A204.1 (cell line): ENCODE measurements at regions not wholly inside any gene's neighbourhood (a gene's known extent, or its start where the extent isn't known, plus 50 kb on each side); places are given as distances from the start of the nearest gene placed in this dataset.
"Not testable (repeated sequence)": the region's sequence is repeated elsewhere in the genome, so short reads cannot be mapped to it uniquely, and the experiment has no call there.

Experiments
- FAIRE-seq: peaks from 2 replicates; lab custom pipeline; 2012; peaks lifted over from hg19 to GRCh38; lab: Jason Lieb, UNC

DNA sequence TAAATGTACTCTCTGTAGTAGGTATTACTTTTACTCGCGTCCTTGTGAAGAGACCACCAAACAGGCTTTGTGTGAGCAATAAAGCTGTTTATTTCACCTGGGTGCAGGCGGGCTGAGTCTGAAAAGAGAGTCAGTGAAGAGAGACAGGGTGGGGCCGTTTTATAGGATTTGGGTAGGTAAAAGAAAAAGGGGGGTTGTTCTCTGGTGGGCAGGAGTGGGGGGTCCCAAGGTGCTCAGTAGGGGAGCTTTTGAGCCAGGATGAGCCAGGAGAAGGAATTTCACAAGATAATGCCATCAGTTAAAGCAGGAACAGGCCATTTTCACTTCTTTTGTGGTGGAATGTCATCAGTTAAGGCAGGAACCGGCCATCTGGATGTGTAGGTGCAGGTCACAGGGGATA is 918.7 kb upstream of the CRIM1 start:
- FAIRE-seq, result not testable (repeated sequence)

DNA sequence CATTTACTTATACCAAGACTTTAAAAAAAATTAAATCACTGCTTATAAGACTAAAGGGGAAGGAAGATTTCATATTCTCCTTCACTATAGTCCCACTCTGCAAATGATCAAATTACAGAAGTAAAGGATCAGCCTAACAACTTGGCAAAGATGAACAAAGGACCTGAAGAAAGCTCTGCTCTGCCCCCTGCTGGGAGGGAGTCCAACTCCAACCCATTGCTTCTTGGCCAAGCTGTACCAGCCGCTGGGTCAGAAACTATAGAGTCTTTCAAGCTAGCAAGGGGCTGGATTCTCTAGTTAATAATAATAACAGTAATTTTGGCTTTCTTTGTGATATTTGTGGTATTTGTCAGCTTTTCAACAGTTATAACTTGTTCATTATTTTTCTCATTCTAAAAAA is 927.0 kb upstream of the CRIM1 start:
- FAIRE-seq, result no peak

DNA sequence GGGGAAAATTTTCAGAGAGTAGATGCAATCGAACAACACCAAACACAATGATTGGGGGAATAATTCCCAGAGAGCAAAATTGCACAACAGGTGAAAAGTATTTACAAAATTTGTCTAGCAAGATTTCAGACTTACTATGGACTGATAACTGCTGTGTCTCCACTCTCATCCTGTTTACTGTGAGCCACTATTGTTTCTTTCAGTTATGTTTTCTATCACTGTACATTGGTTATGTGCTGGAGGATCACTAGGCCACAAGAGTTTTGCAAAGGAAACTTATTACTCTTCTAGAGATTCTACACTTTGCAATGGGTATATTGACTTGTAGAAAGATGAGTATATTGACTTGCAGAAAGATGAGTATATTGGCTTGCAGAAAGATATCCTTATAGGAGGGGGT is 934.1 kb upstream of the CRIM1 start:
- FAIRE-seq, result no peak

DNA sequence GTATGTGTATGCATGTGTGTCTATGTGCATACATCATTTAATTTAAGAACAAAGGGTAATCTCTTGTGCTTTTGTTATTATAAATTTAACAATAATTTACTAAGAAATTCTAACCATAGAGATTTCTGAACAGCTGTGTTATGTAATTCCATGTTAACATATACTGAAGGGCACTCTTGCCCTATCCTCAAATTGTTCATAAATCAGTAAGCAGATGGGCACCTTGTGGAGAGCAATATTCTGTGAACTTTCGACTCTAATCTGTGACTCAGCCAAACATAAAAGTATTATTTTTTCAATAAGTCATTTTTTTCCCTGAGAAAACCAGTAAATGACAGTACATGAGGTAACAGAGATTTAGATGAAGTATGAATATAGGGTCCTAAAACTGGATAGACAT is 938.3 kb upstream of the CRIM1 start:
- FAIRE-seq, result no peak

DNA sequence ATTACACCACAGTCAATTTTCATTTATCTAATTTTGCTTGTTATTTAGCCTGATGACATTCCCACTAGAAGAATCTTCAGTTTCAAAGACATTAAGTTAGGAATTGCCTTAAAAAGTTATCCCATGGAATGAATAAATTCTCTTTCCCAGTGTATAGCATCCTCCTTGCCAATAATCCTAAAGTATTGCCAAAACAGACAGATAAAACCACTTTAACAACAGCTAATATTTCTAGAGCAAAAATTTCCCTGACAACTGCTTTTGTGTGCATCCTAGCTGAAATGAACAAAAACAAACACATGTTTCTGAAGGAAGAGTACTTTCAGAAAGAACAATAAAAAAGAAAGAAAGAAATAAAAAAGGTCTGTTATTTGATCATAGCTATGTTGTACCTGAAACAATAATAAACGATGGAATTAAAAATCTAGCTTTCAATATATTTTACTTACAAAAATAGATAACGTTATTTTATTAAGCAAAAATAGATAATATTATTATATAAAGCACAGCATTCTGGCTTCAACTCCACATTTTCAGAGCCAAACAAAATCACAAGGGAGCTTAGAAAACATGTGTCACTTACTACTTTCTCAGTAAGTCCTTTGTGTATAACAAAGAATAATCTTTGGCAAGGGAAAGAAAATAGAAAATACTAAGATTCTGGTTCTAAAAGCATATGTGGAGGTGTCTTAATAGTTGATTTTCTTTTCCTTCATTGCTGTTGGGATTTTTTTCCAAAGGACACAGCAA is 939.0 kb upstream of the CRIM1 start:
- FAIRE-seq, result no peak

DNA sequence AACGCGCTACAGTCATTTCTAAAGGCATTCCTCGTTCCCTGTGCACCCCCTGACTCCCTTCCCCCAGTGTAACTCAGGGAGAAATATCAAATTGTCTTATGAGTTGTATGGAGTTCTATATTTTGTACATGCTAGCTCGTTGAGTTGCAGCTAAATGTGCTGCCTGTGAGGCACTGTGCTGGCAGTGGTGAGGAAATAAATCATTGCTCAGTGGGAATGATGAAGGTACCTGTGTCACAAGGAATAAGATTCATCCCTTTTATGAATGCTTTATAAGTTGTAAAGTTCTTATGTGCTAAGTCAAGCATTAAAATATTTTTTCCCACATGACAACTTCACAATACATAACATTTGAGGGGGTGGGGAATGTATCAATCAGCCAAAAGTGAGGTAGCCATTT is 939.6 kb upstream of the CRIM1 start:
- no peak for FAIRE-seq

DNA sequence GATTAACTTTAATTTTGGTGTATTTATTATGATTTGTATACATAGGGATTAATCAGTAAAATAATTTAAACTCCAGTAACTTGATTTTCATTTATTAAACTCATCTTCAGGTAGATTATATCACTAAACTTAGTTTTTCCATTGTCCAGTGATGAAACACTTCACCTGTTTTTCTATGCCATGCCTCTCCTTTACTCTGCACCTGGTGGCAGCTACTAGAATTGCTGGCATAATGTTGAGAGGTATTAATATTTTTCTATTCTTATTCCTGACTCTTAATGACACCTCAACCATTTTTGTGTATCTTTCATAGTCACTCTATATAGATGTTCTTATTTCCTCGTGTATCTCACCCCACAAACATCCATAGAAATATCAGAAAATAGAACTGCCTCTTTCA is 940.3 kb upstream of the CRIM1 start:
- FAIRE-seq, result no peak

DNA sequence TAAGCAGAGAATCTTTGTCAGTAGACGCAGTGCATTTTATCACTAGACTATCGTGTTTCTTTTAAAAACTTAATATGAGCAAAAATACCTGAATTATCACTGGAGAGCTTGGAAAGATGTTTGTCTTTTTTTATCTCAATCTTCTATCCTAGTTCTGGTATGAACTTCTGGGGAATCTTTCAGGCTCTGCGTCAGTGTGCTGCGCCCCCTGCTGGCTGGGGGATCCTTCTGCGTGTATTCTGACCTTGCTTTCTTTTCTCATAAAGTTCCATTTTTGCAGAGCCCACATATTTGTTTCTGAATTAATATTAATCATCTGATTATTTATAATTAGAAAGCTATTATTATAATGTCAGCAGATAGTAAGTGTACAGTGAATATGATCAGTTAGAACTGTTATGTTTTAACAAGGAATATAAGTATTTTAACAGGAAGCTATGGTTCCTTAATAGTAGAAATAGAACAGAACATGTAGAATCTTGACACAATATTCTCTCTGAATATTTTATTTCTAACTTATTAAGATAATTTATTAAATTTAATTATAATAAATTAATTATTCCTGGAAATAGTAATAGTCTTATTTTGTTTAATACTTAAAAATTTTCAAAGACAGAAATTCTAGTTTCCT is 945.0 kb upstream of the CRIM1 start:
- FAIRE-seq, result peak; percentile 80

DNA sequence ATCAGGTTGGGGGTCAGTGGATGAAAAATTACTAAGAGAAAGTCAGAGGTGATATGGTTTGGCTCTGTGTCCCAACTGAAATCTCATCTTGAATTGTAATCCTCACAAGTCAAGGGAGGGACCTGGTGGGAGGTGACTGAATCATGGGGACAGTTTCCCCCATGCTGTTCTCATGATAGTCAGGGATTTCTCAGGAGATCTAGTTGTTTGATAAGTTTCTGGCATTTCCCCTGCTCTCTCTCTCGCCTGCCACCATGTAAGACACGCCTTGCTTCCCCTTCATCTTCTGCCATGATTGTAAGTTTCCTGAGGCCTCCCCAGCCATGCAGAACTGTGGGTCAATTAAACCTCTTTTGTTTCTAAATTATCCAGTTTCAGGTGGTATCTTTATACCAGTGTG is 945.8 kb upstream of the CRIM1 start:
- no peak for FAIRE-seq

DNA sequence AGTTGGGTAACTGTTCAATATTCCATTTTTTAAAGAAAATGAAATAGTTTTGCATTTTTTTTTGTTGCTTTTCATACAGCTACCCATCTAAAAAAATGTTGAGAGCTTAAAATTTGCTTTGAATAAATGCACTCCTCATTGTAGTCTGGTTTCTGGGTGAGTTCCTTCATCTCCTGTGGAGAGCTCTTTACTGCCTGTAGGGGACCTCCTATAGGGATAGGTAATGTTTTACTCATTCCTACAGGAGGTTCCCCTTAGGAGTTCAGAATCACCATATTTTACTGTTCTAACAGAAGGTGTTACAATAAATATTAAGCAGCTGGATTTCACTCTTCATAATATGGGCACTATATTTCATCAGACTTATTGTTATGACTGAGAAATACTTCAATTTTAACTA is 947.3 kb upstream of the CRIM1 start:
- FAIRE-seq, result no peak

DNA sequence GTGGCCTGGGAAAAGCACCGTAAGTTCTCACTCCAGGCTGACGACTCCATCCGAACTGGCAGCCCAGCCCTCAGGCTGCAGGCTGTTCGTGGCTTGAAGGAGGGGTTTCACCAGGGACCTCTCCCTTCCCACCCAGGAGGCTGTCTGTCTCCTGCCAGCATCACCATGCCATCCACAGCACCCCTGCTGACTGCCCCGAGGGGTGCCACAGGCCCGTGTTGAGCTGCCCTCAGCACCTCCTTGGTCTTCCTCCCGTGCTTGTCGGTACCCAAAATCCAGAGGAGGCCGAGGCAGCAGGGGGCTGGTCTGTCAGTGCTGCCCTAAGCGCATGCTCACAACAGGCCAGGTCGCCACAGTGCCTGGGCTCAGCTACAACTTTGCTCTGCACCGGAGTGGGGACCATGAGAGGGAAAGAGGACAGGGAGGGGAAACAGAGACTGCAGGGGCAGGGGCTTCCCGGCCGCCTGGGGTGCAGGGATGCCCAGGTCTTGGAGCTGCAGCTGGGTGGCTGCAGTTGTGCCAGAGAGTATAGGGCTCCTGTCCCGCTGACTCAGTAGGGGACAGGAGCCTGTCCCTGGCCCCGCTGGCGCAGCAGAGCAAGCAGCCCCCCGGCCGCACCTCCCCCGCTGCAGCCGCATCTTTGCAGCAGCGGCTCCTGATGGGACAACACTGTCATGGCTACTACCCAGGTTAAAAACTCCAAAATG is 963.7 kb upstream of the CRIM1 start:
- FAIRE-seq, result no peak

DNA sequence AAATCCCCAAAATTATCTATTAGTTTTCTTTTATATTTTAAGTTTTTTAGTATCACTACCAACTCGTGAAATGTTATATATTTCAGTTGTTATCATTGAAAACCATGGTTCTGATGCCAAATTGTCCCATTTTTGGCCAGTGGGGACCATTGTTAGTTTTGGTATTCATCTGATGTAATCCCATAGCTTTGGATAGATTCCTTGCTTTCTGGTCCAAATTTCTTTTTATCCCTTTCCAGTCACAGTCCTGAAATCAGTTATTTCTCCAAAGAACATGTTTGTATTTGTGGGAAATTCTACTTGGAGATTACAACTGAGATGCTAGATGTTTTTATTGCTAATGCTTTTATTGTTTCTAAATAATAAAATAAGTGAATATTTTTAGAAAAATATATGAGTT is 976.8 kb upstream of the CRIM1 start:
- FAIRE-seq, result no peak

DNA sequence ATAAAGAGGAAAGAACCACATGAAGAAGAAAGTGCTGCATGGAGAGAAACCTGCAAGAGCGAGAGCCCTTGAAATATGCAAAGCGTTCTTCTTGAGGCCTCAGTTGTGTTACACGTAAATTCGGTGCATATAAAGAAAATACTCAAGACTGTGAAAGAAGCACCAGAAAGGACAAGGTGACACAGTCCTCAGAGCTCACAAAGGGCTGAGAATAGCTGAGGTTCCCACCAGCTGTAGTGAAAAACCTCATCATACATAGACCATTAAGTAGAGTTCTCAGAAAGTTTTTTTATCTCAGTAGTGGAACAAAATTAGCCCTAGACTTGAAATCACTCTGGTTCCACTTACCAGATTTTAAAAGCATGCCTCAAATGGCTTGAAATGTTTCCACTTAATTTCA is 980.7 kb upstream of the CRIM1 start:
- FAIRE-seq, result no peak

DNA sequence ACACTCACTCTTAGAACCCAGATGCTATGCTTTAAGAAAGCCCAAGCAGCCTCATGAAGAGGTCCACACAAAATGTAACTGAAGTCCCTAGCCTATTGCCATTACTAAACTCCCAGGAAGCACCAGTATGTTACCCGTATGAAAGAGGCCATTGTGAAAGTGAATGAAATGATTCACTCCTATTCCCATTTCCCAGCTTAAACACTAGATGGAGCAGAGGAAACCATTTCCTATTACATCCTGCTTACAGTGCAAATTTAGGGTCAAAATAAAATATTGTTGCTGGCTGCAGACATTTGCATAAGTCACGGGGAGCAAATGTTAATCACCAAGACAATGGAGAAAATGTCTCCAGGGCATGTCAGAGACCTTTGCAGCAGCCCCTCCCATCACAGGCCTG is 989.7 kb upstream of the CRIM1 start:
- FAIRE-seq, result no peak

DNA sequence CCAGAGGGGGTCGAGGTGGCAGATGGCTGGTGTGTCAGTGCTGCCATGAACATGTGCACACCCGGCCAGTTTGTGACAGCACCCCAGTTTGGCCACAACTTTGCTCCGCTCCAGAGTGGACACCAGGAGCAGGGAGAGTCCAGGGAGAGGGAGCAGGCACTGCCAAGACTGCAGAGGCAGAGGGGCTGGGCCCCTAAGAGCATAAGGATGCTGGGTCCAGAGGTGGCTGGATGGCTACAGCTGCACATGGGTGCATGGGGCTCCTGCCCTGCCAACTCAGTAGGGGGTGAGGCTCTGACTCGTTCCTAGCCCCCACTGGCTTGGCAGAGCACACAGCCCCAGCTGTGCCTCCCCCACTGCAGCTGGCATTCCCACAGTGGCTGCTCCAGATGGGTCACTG is 999.2 kb upstream of the CRIM1 start:
- FAIRE-seq, result no peak

DNA sequence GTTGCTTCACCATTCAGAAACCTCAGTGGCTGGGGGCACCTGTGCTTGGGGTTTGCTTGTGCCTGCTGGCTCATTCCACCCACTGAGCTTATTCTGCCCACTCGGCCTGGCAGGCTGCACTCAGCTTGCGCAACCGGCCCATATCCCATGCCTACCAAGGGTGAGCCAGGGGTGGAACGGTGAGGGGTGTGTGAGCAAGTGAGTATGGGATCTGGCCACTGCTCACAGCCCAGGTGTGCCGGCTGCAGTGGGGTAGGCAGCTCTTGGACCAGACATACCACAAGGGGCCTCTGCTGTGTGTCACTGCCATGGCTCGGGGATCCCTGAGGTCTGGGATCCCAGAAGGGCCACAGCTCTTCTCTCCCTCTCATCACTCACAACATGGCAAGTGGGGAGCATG is 1000.5 kb upstream of the CRIM1 start:
- FAIRE-seq, result no peak

DNA sequence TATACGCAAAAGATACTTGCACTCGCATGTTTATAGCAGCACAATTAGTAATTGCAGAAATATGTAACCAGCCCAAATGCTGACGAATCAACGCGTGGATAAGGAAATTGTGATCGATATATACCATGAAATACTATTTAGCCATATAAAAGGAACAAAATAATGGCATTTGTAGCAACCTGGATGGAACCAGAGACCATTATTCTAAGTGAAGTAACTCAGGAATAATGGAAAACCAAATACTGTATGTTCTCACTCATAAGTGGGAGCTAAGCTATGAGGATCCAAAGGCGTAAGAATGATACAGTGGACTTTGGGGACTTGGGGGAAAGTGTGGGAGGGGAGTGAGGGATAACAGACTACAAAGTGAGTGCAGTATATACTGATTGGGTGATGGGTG is 1008.0 kb upstream of the CRIM1 start:
- FAIRE-seq, result no peak

DNA sequence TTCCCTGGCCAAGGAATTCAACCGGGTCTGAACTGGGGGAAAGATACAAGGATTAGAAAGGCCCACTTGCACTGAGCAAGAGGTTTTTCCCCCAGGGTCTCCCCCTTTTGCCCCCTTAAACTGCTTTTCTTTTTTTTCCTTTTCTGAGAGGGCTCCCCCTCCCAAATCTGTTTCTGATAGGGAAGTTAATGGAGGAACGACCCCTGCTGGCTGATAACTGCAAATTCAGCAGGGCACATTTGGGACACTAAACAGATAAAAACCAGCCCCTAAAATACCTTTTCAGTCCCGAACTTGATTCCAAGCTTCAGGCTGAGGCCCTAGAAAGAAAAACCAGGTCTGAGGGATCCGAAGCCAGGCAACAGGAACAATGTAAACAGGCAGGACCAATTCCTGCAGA is 1012.4 kb upstream of the CRIM1 start:
- FAIRE-seq, result no peak

DNA sequence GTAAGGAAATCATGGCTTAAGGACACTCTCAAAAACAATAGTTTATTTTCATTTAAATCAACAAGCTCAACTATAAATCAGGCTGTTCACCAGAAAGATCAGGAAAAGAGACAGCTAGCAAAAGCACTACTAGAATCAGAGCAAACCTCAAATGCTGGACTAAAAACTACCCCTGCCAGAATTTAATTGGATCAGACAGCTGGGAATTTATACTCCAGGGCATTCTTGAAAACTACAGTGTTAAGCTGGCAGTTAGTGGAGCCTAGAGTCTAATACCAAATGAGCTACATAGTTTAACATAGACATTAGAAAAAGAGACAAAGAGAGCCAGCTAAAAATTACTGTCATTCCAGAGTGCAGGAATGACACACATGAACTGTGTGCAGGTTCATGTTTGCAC is 1016.4 kb upstream of the CRIM1 start:
- FAIRE-seq, result no peak

DNA sequence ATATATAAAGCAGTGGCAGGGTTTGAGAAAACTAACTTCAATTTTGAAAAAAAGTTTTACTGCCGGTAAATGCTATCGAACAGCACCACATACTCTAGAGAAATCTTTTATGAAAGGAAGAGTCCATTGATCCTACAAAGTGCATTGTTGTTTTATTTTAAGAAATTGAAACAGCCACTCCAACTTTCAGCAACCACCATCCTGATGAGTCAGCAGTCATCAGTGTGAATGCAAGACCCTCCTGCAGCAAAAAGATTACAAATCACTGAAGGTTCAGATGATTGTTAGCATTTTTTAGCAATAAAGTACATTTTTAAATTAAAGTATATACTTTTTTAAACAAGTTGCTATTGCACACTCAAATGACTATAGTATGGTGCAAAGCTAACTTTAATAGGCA is 1017.7 kb upstream of the CRIM1 start:
- FAIRE-seq, result no peak

DNA sequence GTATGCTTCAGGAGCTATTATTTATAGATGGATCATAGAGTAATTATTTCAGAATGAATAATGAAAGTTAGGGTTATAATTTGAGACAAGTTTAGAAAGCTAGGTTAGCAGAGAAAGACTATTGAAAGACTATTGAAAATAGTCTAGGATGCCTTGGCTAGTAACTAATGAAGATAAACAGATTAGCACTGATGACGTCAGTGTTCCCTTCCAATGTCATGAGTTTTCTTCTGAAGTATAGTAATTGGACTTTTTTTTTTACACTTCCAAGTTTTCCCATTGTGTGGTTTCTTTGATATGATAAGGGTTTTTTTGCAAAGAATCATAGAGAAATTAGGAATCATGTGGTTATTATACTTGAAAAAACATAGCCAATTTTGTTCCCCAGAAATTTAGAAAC is 1041.5 kb upstream of the CRIM1 start:
- no peak for FAIRE-seq

DNA sequence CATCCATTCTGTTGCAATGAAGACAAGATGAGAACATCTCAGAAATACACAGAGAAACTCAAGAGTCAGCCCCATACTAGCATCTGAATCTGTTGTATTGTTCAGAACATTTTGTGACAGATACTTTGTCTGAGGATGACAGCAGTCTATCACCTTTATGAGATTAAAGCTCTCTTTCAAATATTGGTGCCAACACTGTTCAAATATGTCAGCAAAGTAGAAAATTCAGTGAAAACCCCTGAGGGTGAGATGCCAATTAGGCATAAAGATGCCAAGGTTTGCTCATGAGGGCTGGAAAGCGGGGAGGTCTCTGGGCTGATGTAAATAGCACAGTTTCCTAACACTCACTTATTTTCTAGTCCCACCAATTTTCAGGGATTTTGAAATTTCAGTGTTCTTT is 1054.2 kb upstream of the CRIM1 start:
- no peak for FAIRE-seq

DNA sequence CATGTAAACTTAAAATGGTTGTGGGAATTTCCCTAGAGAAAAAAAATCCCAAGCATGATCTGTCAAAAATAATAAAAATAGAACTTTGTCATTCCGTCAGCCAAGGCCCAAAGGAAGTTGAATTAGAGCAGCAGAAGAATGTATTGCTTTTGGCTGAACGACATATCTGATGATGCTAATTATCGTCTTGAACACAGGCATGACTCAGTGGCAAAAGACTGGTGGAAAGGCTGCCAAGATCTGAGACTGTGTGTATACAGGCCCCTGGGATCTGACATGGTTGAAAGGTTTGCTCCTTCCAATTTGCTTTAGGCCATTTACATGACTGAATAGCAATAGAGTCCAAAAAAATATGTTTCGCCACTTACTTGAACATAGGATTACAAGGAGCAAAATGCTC is 1057.1 kb upstream of the CRIM1 start:
- no peak for FAIRE-seq

DNA sequence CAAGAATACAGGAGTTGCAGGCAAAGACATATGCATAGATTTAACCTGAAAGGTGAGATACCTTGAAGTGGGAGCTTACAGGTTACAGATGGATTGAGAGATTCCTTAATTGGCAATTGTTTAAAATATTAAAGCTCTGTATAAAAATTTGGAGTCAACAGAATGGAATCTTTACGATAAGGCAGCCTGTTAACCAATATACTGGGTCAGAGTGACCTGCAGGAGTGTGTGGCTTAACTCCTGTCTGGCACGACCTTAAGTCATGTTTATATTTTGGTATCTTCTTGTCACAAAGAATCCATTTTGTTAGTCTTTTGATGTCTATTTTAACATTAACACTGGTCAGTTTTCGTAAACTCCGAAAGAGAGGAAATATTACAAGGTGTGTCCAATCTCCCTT is 1058.2 kb upstream of the CRIM1 start:
- FAIRE-seq, result no peak
